GM19023 (cell line): ENCODE measurements at regions not wholly inside any gene's neighbourhood (a gene's known extent, or its start where the extent isn't known, plus 50 kb on each side); places are given as distances from the start of the nearest gene placed in this dataset.

Experiments
- ATAC-seq: cut with Tn5 transposase; IDR thresholded peaks from one replicate; pipeline ENCODE4 v1.9.1; 2021; ENCODE audit warnings: mild to moderate bottlenecking, moderate library complexity; ENCODE audit not compliant: unreplicated experiment

- ATAC-seq = no peak
These were observed 136.3 kb upstream of the MLIP start for GRCh38 chr6:53974941-53975340.

GRCh38 chr6:53975941-53976615 is 135.2 kb upstream of the MLIP start:
- ATAC-seq = no peak

GRCh38 chr6:53977551-53977950 is 133.7 kb upstream of the MLIP start:
- no peak for ATAC-seq

- ATAC-seq = no peak
These were observed 131.7 kb upstream of the MLIP start for GRCh38 chr6:53979468-53980067.

- ATAC-seq = no peak
These were observed 128.7 kb upstream of the MLIP start for GRCh38 chr6:53982366-53983050.

GRCh38 chr6:53983301-53983700 is 127.9 kb upstream of the MLIP start:
- no peak for ATAC-seq

- no peak for ATAC-seq
These were observed 127.1 kb upstream of the MLIP start for GRCh38 chr6:53984163-53984562.

GRCh38 chr6:53984581-53984980 is 126.7 kb upstream of the MLIP start:
- no peak for ATAC-seq

GRCh38 chr6:53985366-53985765 is 125.9 kb upstream of the MLIP start:
- no peak for ATAC-seq

GRCh38 chr6:53986165-53986720 is 125.0 kb upstream of the MLIP start:
- ATAC-seq = peak; percentile 50

GRCh38 chr6:53986721-53987521 is 124.3 kb upstream of the MLIP start:
- ATAC-seq = no peak

GRCh38 chr6:53987522-53987888 is 123.7 kb upstream of the MLIP start:
- no peak for ATAC-seq

- ATAC-seq = no peak
These were observed 121.7 kb upstream of the MLIP start for GRCh38 chr6:53989504-53989903.

GRCh38 chr6:53992522-53992921 is 118.7 kb upstream of the MLIP start:
- ATAC-seq = no peak

GRCh38 chr6:53994201-53994600 is 117.0 kb upstream of the MLIP start:
- ATAC-seq = no peak

GRCh38 chr6:53995935-53996334 is 115.3 kb upstream of the MLIP start:
- ATAC-seq = no peak

GRCh38 chr6:53998303-53998702 is 112.9 kb upstream of the MLIP start:
- ATAC-seq = no peak

- no peak for ATAC-seq
These were observed 112.0 kb upstream of the MLIP start for GRCh38 chr6:53999088-53999755.

- ATAC-seq = no peak
These were observed 109.1 kb upstream of the MLIP start for GRCh38 chr6:54002116-54002515.

GRCh38 chr6:54003316-54003715 is 107.9 kb upstream of the MLIP start:
- no peak for ATAC-seq

GRCh38 chr6:54008589-54008988 is 102.7 kb upstream of the MLIP start:
- no peak for ATAC-seq
